ENCODE measurements at regions not wholly inside any gene's neighbourhood (a gene's known extent, or its start where the extent isn't known, plus 50 kb on each side); places are given as distances from the start of the nearest gene placed in this dataset.
A peak's percentile ranks its signal among the peaks of the same experiment; 100 is the strongest.

DNA sequence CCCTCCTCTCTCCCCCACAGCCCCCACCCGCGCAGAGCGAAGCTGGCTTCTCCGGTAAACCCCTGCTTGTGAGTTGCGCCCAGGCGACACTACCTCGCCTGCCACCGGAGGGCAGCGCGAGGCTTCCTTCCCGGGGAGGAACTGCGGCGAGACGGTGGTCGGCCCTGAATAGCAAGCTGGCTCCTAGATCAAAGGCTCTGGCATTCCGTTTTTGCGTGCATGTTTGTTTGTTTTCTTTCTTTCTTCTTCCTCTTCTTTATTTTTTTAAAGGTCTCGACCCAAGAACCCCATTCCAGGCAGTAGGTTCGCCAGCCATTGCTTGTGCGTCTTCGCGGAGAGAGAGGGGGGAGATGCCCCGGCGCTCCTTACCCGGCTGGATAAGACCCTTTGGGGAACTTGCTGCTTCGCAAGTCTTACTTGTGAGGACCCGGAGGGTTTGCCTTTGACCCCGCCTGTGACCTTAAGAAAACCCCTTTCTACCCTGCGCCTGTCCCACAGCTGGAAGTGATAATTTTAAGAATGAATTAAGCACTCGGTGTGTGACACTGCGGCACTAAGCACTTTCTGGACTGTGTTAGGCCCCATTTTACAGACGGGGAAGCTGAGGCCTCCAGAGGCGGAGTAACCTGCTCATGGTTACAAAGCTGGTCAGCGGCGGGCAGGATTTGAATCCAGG, 92.7 kb upstream of the SIRPA start:
- peak in 1 of 2 donors; percentile 58 for DNase-seq (ENCODE audit: low spot score in 2 of 2)
- peak overlapping the region; percentile 53 to 81 (median 63) for H3K4me3 ChIP-seq
- intact Hi-C loops (cut with DNase I; ENCODE audit: low total_unique reads) = no loop called here

DNA sequence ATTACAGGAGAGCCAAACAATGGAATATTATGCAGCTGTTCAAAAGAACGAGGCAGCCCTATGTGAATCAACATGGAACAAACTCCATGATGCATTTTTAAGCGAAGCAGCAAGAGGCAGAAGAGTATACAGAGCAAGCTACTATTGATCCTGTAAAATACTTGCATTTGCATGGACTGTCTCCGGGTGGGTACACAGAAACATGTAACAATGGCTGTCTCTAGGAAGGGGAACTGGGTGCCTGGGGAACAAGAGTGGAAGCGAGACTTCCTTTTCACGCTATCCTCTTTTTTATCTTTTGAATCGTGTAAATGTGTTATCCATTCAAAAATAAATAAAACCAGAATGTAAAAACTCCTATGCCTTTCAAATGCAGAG, 93.3 kb upstream of the SIRPA start:
- Histone ChIP-seq H3K27me3 (no peaks in the 10 kb centered on the region), H3K36me3 (no peaks in the 10 kb centered on the region), H3K9me3 (no peaks in the 10 kb centered on the region), H3K4me3 (peak overlapping the region in 2 of 3 donors; percentile 63 to 81), H3K4me1 (no peaks in the 10 kb centered on the region), H3K27ac (no peak overlapping the region)
- TF ChIP-seq POLR2A (IDR thresholded peaks at IDR 0.05) (no peak), POLR2AphosphoS5 (IDR thresholded peaks at IDR 0.05) (no peak)
- TF ChIP-seq, protein P1, sequence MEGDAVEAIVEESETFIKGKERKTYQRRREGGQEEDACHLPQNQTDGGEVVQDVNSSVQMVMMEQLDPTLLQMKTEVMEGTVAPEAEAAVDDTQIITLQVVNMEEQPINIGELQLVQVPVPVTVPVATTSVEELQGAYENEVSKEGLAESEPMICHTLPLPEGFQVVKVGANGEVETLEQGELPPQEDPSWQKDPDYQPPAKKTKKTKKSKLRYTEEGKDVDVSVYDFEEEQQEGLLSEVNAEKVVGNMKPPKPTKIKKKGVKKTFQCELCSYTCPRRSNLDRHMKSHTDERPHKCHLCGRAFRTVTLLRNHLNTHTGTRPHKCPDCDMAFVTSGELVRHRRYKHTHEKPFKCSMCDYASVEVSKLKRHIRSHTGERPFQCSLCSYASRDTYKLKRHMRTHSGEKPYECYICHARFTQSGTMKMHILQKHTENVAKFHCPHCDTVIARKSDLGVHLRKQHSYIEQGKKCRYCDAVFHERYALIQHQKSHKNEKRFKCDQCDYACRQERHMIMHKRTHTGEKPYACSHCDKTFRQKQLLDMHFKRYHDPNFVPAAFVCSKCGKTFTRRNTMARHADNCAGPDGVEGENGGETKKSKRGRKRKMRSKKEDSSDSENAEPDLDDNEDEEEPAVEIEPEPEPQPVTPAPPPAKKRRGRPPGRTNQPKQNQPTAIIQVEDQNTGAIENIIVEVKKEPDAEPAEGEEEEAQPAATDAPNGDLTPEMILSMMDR (IDR thresholded peaks at IDR 0.05) = no peak
- DNase-seq (ENCODE audit: low spot score in 2 of 2) = no peak
- intact Hi-C loops (cut with DNase I; ENCODE audit: low total_unique reads) = no loop called here

More for the DNA sequence above, 92.7 kb upstream of the SIRPA start:
- peak overlapping the region; percentile 74 to 79 for H3K27ac ChIP-seq
- H3K36me3 ChIP-seq = no peaks in the 10 kb centered on the region
- peak in 1 of 3 donors; percentile 56 for TF ChIP-seq POLR2AphosphoS5 (IDR thresholded peaks at IDR 0.05)
- TF ChIP-seq POLR2A (IDR thresholded peaks at IDR 0.05) = no peak
- TF ChIP-seq, protein P1 (IDR thresholded peaks at IDR 0.05) = peak; percentile 31 to 72 (median 44)
- no peaks in the 10 kb centered on the region for H3K27me3 ChIP-seq
- H3K9me3 ChIP-seq = no peaks in the 10 kb centered on the region
- H3K4me1 ChIP-seq = no peaks in the 10 kb centered on the region

DNA sequence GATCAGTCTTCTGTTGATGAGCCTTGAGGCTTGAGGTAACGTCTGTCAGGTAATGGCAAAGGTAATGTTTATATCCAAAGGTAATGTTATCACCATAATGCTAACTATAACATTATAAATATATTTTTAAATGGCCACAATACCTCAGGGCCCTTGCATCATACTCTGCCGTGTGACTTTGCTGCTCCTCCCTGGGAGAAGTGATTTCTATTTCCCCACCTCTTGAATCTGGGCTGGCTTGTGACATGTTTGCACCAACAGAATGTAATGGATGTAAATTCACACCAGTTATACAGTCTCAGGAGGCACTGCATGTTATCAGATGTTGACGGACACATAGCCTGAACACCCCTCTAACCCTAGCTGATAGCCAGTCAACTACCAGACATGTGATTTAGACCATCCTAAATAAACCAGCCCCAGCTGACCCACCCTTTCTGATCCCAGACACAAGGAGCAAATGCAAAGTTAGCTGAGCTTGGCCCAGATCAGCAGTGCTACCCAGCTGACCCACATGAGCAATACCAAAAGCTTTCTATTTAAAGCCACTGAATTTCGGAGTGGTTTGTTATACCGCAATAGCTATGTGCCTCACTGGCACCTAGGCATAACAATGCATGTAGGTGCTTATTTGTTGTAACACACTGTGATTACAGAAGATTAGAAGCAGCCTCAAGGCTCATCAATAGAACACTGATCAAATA, 93.8 kb upstream of the SIRPA start:
- intact Hi-C loops (cut with DNase I; ENCODE audit: low total_unique reads) = no loop called here
- no peak for DNase-seq (ENCODE audit: low spot score in 2 of 2)
- H3K27me3 ChIP-seq = no peaks in the 10 kb centered on the region

DNA sequence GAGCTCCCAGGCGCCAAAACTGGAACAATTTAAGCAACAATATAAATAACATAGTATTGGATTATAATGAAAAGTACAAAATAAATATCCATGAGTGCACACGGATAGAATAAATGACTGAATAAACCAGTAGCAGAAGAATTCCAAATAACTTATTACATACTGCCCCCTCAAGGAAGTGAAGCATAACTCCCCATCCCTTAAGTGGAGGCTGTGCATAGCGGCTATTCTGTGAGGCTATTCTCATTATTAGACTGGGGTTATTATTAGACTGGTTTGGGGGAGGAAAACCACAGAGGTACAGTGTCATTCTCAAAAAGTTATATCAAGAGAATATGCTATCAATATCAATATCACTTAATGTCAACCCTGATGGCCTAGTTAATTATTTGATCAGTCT, 94.4 kb upstream of the SIRPA start:
- intact Hi-C loops (cut with DNase I; ENCODE audit: low total_unique reads) = no loop called here
- no peaks in the 10 kb centered on the region for H3K27me3 ChIP-seq

More for the DNA sequence above, 93.8 kb upstream of the SIRPA start:
- Histone ChIP-seq H3K4me1 (no peaks in the 10 kb centered on the region), H3K4me3 (no peak overlapping the region), H3K36me3 (no peaks in the 10 kb centered on the region), H3K27ac (no peak overlapping the region), H3K9me3 (no peaks in the 10 kb centered on the region)
- no peak for TF ChIP-seq POLR2AphosphoS5 (IDR thresholded peaks at IDR 0.05)
- TF ChIP-seq, protein P1 (IDR thresholded peaks at IDR 0.05) = no peak
- TF ChIP-seq POLR2A (IDR thresholded peaks at IDR 0.05) = no peak

More for the DNA sequence above, 94.4 kb upstream of the SIRPA start:
- Histone ChIP-seq H3K4me1 (no peaks in the 10 kb centered on the region), H3K4me3 (no peak overlapping the region), H3K36me3 (no peaks in the 10 kb centered on the region), H3K27ac (no peak overlapping the region), H3K9me3 (no peaks in the 10 kb centered on the region)
- DNase-seq (ENCODE audit: low spot score in 2 of 2) = no peak
- TF ChIP-seq POLR2AphosphoS5 (IDR thresholded peaks at IDR 0.05) (no peak), POLR2A (IDR thresholded peaks at IDR 0.05) (no peak)
- TF ChIP-seq, protein P1 (IDR thresholded peaks at IDR 0.05) = no peak
